Left ventricle myocardium inferior (tissue), 1 donor: ENCODE measurements at regions not wholly inside any gene's neighbourhood (a gene's known extent, or its start where the extent isn't known, plus 50 kb on each side); places are given as distances from the start of the nearest gene placed in this dataset.

ENCODE experiments used
- DNase-seq: peaks from one replicate; pipeline ENCODE4 v3.0.0-alpha.2; 2020
- H3K27ac ChIP-seq: fragments of 200-600 bp; replicated peaks from 2 replicates; pipeline ENCODE4 v1.8.0; 2021
- H3K27me3 ChIP-seq: fragments of 200-600 bp; 2 replicates; pipeline ENCODE4 v1.8.0; 2021; ENCODE audit warnings: low read depth
- H3K36me3 ChIP-seq: fragments of 200-600 bp; 2 replicates; pipeline ENCODE4 v1.8.0; 2021
- H3K4me1 ChIP-seq: fragments of 200-600 bp; 2 replicates; pipeline ENCODE4 v1.8.0; 2021
- H3K4me3 ChIP-seq: fragments of 200-600 bp; 2 replicates; pipeline ENCODE4 v1.8.0; 2021; ENCODE audit warnings: mild to moderate bottlenecking, moderate library complexity
- H3K9me3 ChIP-seq: fragments of 200-600 bp; replicated peaks from 2 replicates; pipeline ENCODE4 v1.8.0; 2021
- CTCF ChIP-seq: fragments of 200-600 bp; IDR thresholded peaks from 2 replicates; pipeline ENCODE4 v1.8.0; 2021; ENCODE audit warnings: antibody characterized with exemption, mild to moderate bottlenecking, borderline replicate concordance
- intact Hi-C: fragments of 100-400 bp; cut with micrococcal nuclease; formaldehyde crosslinking; loops from one replicate; pipeline ENCODE4 v1.11.0; 2022
- donor health status: DM: no; HTN: yes; CAD: no; lungs with severe emphysema.

GRCh38 chr13:86172961-86173360 is 373.7 kb upstream of the SLITRK6 start:
- DNase-seq, result no peak
- Histone ChIP-seq H3K27ac (no peak overlapping the region), H3K9me3 (no peaks in the 10 kb centered on the region), H3K27me3 (no peaks in the 10 kb centered on the region), H3K4me1 (no peaks in the 10 kb centered on the region), H3K36me3 (no peaks in the 10 kb centered on the region), H3K4me3 (no peak overlapping the region)
- intact Hi-C loops, result no loop called here
- no peak for TF ChIP-seq CTCF

GRCh38 chr13:86161257-86161656 is 362.0 kb upstream of the SLITRK6 start:
- intact Hi-C loops, result no loop called here
- Histone ChIP-seq H3K27me3 (no peaks in the 10 kb centered on the region), H3K9me3 (peaks cover 4% of the 10 kb centered on the region), H3K36me3 (no peaks in the 10 kb centered on the region), H3K4me1 (no peaks in the 10 kb centered on the region), H3K4me3 (no peak overlapping the region), H3K27ac (no peak overlapping the region)
- no peak for DNase-seq
- TF ChIP-seq CTCF, result no peak

GRCh38 chr13:86155756-86156155 is 356.5 kb upstream of the SLITRK6 start:
- TF ChIP-seq CTCF, result no peak
- intact Hi-C loops, result no loop called here
- H3K27ac ChIP-seq, result no peak overlapping the region
- no peaks in the 10 kb centered on the region for H3K36me3 ChIP-seq
- DNase-seq, result no peak
- no peak overlapping the region for H3K4me3 ChIP-seq
- no peaks in the 10 kb centered on the region for H3K9me3 ChIP-seq
- no peaks in the 10 kb centered on the region for H3K4me1 ChIP-seq
- H3K27me3 ChIP-seq, result no peaks in the 10 kb centered on the region

GRCh38 chr13:86142080-86142479 is 342.9 kb upstream of the SLITRK6 start:
- H3K27me3 ChIP-seq, result no peaks in the 10 kb centered on the region
- no peaks in the 10 kb centered on the region for H3K4me1 ChIP-seq
- no peak for DNase-seq
- no peak overlapping the region for H3K4me3 ChIP-seq
- intact Hi-C loops, result no loop called here
- no peak for TF ChIP-seq CTCF
- no peak overlapping the region for H3K27ac ChIP-seq
- H3K36me3 ChIP-seq, result no peaks in the 10 kb centered on the region
- peaks cover 5% of the 10 kb centered on the region for H3K9me3 ChIP-seq

- DNase-seq, result no peak
- no peaks in the 10 kb centered on the region for H3K4me1 ChIP-seq
- no peak for TF ChIP-seq CTCF
- no peak overlapping the region for H3K27ac ChIP-seq
- no peaks in the 10 kb centered on the region for H3K36me3 ChIP-seq
- H3K4me3 ChIP-seq, result no peak overlapping the region
- no peaks in the 10 kb centered on the region for H3K27me3 ChIP-seq
- peaks cover 6% of the 10 kb centered on the region for H3K9me3 ChIP-seq
- intact Hi-C loops, result no loop called here
Observed at GRCh38 chr13:86135856-86136255, 336.6 kb upstream of the SLITRK6 start.

GRCh38 chr13:86121881-86122280 is 322.7 kb upstream of the SLITRK6 start:
- Histone ChIP-seq H3K27ac (no peak overlapping the region), H3K4me3 (no peak overlapping the region), H3K27me3 (no peaks in the 10 kb centered on the region), H3K4me1 (no peaks in the 10 kb centered on the region), H3K36me3 (no peaks in the 10 kb centered on the region), H3K9me3 (no peaks in the 10 kb centered on the region)
- intact Hi-C loops, result no loop called here
- no peak for DNase-seq
- no peak for TF ChIP-seq CTCF
